GM12801 (cell line): ENCODE measurements at regions not wholly inside any gene's neighbourhood (a gene's known extent, or its start where the extent isn't known, plus 50 kb on each side); places are given as distances from the start of the nearest gene placed in this dataset.

ENCODE experiments used
- TF ChIP-seq, protein P1 (sequence below): IDR thresholded peaks from one replicate; pipeline ENCODE4 v1.5.1; 2011; ENCODE audit warnings: control low read depth; ENCODE audit not compliant: insufficient read length; ENCODE audit errors: extremely low read depth

DNA sequence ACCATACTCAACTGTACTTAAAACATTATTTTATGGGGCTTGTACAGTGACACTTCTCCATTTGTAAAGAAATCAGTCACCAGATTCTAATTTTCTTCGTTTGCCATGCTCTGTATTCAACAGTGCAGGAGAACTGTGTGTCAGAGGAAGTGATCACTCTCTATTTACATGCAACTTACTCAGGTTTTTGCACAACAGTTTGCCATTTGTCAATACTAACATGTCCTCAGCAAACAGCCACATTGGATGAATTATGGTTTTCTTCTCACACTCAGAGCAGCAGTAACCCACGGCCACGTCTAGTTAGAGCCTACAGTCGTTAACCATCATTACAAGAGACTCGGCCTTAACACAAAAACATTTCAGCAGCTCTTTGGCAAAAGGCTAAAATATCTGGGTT is 69.2 kb upstream of the SP4 start:
- TF ChIP-seq, protein P1, sequence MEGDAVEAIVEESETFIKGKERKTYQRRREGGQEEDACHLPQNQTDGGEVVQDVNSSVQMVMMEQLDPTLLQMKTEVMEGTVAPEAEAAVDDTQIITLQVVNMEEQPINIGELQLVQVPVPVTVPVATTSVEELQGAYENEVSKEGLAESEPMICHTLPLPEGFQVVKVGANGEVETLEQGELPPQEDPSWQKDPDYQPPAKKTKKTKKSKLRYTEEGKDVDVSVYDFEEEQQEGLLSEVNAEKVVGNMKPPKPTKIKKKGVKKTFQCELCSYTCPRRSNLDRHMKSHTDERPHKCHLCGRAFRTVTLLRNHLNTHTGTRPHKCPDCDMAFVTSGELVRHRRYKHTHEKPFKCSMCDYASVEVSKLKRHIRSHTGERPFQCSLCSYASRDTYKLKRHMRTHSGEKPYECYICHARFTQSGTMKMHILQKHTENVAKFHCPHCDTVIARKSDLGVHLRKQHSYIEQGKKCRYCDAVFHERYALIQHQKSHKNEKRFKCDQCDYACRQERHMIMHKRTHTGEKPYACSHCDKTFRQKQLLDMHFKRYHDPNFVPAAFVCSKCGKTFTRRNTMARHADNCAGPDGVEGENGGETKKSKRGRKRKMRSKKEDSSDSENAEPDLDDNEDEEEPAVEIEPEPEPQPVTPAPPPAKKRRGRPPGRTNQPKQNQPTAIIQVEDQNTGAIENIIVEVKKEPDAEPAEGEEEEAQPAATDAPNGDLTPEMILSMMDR, result no peak

DNA sequence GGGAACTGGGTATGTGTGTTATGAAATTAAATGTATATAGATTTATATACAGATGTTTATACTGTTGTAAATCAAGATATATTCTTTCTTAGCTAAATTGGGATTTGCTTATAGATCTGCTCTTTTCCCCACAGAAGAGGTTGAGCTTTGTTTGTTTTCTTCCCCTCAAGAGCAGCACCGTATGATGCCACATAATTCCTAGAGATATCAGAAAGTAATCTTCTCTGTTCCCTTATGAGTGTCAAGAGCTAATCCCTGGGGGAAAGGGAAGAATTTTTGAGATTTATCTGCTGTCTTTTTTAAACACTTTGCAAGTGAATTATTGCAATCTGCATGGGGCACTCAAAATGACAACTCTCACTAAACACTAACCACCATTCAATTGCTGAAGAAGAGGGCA is 68.7 kb upstream of the SP4 start:
- TF ChIP-seq, protein P1, result no peak

DNA sequence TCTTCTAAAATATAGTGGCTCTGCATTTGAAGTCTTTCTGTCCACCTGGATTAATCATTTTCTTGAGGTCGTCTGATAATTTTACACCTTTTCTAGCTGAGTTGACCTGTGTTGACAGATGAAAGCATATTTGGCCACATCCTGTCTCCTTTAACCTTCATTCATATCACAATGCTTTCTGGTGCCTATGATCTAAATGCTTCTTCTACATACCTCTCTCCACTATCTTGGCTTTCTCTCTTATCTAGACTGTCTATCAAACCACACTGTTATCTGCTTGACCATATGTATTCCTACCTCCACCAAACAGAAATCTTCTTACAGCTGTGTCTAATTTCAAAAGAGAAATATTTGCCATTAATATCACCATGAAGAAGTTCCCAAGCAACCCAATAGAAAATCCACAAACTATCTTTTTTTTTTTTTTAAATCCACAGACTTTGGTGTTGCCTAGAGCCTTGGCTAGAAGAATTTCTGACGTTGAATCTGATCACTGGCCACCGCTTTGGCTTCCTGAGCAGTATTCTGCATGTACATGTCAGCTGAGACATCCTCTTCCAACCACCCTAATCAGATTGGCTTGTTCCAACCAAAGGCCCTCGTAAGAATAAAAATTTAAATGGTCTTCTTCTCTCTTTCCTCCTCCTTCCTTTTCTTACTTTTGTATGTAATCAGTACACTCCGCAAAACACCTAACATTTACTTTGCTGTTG is 66.3 kb upstream of the SP4 start:
- TF ChIP-seq, protein P1, result no peak

DNA sequence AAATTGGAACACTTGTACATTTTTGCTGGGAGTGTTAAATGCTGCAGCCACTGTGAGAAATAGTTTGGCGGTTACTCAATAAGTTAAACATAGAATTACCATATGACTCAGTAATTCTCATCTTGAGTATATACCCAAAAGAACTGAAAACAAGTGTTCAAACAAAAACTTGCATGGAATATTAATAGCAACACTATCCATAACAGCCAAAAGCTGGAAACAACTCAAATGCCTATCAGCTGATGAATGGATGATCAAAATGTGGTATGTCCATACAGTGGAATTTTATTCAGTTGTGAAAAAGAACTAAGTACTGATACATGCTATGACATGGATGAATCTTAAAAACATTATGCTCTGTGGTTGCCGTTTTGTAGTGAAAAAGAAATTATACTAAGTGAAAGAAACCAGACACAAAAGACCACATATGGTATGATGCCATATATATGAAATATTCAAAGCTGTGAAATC is 63.0 kb upstream of the SP4 start:
- TF ChIP-seq, protein P1, result no peak

DNA sequence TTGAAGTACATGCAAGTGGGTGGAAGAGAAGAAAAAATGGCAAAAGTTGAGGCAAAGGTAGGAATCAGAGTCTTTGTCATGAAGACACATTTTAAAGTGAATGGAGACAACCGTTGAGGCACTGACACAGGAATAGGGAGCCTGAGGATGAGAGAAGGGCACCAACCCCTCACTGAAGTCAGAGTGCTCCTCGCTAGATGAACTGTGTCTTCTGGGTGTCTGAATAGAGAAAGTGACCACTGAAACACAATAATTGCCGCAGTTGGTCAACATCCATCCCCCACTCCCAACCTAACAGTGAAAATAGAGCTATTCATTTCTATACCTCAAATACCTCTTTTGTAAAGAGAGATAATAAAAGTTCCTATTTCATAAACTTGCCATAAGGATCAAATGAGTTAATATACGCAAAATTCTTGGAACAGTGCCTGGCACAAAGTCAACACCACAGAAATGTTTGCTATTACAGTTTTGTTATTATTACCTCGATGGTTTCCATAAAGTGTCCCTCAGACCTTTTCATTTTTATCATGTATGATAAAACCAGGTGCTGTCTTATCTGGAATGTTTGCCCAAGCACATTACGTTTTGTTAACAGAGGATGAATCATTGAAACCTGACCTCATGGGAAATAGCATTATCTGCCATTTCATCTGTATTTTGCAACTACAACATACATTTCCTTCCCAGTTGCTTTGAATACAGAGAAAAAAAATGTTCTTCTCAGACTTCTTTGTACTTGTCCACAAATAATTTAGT is 61.8 kb upstream of the SP4 start:
- TF ChIP-seq, protein P1, result no peak

DNA sequence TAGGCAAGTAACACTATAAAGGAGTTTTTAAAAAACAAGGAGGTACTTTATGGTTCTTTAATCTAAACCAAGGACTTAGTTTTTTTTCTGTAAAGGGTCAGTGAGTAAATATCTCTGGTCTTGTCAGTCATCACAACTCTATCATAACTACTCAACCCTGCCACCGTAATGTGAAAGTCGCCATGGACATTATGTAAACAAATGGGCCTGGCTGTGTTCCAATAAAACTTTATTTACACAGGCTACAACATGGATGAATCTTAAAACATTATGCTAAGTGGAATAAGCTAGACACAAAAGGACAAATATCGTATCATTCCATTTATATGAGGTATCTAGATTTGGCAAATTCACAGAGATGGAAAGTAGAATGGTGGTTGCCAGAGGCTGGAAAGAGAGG is 60.8 kb upstream of the SP4 start:
- TF ChIP-seq, protein P1, result no peak

DNA sequence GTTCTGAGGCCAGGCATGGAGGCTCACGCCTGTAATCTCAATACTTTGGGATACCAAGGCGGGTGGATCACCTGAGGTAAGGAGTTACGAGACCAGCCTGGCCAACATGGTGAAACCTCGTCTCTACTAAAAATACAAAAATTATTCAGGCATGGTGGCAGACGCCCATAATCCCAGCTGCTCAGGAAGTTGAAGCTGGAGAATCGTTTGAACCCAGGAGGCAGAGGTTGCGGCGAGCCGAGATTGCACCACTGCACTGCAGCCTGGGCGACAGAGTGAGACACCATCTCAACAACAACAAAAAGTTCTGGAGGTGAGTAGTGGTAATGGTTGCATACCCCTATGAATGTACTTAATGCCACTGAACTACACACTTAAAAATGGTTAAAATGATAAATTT is 60.3 kb upstream of the SP4 start:
- TF ChIP-seq, protein P1, result no peak
